H9 (cell line): ENCODE measurements at regions not wholly inside any gene's neighbourhood (a gene's known extent, or its start where the extent isn't known, plus 50 kb on each side); places are given as distances from the start of the nearest gene placed in this dataset.

Experiments
- DNase-seq: peaks from one replicate; pipeline ENCODE4 v3.0.0-alpha.2; 2017
- H2AFZ ChIP-seq: one replicate; pipeline ENCODE4 v1.6.1; 2013; ENCODE audit warnings: mild to moderate bottlenecking, low read length, control low read depth, moderate library complexity
- H2AK5ac ChIP-seq: 2 replicates; pipeline ENCODE4 v1.6.1; 2013; ENCODE audit warnings: low read length, control low read depth, mixed read lengths; ENCODE audit not compliant: insufficient read length
- H2BK120ac ChIP-seq: one replicate; pipeline ENCODE4 v1.6.1; 2013; ENCODE audit warnings: low read depth, mild to moderate bottlenecking, low read length, control low read depth, inconsistent platforms; ENCODE audit not compliant: poor library complexity, severe bottlenecking
- H2BK12ac ChIP-seq: 2 replicates; pipeline ENCODE4 v1.6.1; 2013; ENCODE audit warnings: low read length, control low read depth, mixed read lengths, low read depth; ENCODE audit not compliant: insufficient read length
- H2BK15ac ChIP-seq: 2 replicates; pipeline ENCODE4 v1.6.1; 2013; ENCODE audit warnings: low read depth, low read length, control low read depth
- H2BK20ac ChIP-seq: one replicate; pipeline ENCODE4 v1.6.1; 2013; ENCODE audit warnings: low read depth, mild to moderate bottlenecking, low read length, control low read depth, inconsistent platforms; ENCODE audit not compliant: poor library complexity, severe bottlenecking
- H2BK5ac ChIP-seq: 2 replicates; pipeline ENCODE4 v1.6.1; 2013; ENCODE audit warnings: low read length, control low read depth, mixed read lengths; ENCODE audit not compliant: insufficient read length
- H3K14ac ChIP-seq: 2 replicates; pipeline ENCODE4 v1.6.1; 2013; ENCODE audit warnings: low read length, control low read depth; ENCODE audit not compliant: insufficient read depth
- H3K18ac ChIP-seq: 2 replicates; pipeline ENCODE4 v1.6.1; 2013; ENCODE audit warnings: low read depth, mild to moderate bottlenecking, mixed read lengths, low read length, control low read depth; ENCODE audit not compliant: insufficient read length
- H3K23ac ChIP-seq: 2 replicates; pipeline ENCODE4 v1.6.1; 2013; ENCODE audit warnings: low read length, control low read depth, mixed read lengths, low read depth; ENCODE audit not compliant: insufficient read length
- H3K23me2 ChIP-seq: 2 replicates; pipeline ENCODE4 v1.6.1; 2013; ENCODE audit warnings: low read depth, mild to moderate bottlenecking, mixed read lengths, low read length, control low read depth; ENCODE audit not compliant: insufficient read length, poor library complexity, severe bottlenecking
- H3K27ac ChIP-seq: 2 replicates; pipeline ENCODE4 v1.5.1; 2013; ENCODE audit warnings: low read length, control low read depth, mixed read lengths, low read depth; ENCODE audit not compliant: insufficient read length
- H3K27me3 ChIP-seq: 2 replicates; pipeline ENCODE4 v1.6.1; 2013; ENCODE audit warnings: low read length, control low read depth, inconsistent platforms; ENCODE audit not compliant: insufficient read depth
- H3K4ac ChIP-seq: 2 replicates; pipeline ENCODE4 v1.6.1; 2013; ENCODE audit warnings: low read depth, mild to moderate bottlenecking, control low read depth, inconsistent platforms, low read length, moderate library complexity
- H3K4me1 ChIP-seq: 2 replicates; pipeline ENCODE4 v1.6.1; 2013; ENCODE audit warnings: low read length, control low read depth, inconsistent platforms; ENCODE audit not compliant: insufficient read depth
- H3K4me2 ChIP-seq: 2 replicates; pipeline ENCODE4 v1.6.1; 2013; ENCODE audit warnings: low read length, control low read depth, mixed read lengths; ENCODE audit not compliant: insufficient read length, insufficient read depth
- H3K56ac ChIP-seq: 2 replicates; pipeline ENCODE4 v1.6.1; 2013; ENCODE audit warnings: low read depth, mild to moderate bottlenecking, mixed read lengths, low read length, control low read depth; ENCODE audit not compliant: insufficient read length
- H3K79me1 ChIP-seq: 2 replicates; pipeline ENCODE4 v1.6.1; 2013; ENCODE audit warnings: low read depth, mild to moderate bottlenecking, moderate library complexity, low read length, control low read depth, inconsistent platforms; ENCODE audit not compliant: insufficient read depth, poor library complexity, severe bottlenecking
- H3K79me2 ChIP-seq: 2 replicates; pipeline ENCODE4 v1.6.1; 2013; ENCODE audit warnings: low read length, control low read depth, inconsistent platforms; ENCODE audit not compliant: insufficient read depth
- H3K9ac ChIP-seq: 2 replicates; pipeline ENCODE4 v1.6.1; 2013; ENCODE audit warnings: low read length, control low read depth, mixed read lengths; ENCODE audit not compliant: insufficient read length; ENCODE audit errors: extremely low read depth
- H3K9me3 ChIP-seq: one replicate; pipeline ENCODE4 v1.6.1; 2013; ENCODE audit warnings: low read depth, low read length, inconsistent platforms; ENCODE audit not compliant: control insufficient read depth
- H3T11ph ChIP-seq: one replicate; pipeline ENCODE4 v1.6.1; 2013; ENCODE audit warnings: mild to moderate bottlenecking, low read length, control low read depth, inconsistent platforms
- H4K20me1 ChIP-seq: one replicate; pipeline ENCODE4 v1.6.1; 2013; ENCODE audit not compliant: control insufficient read depth, insufficient read length, insufficient read depth
- H4K5ac ChIP-seq: 2 replicates; pipeline ENCODE4 v1.6.1; 2013; ENCODE audit warnings: low read depth, mild to moderate bottlenecking, mixed read lengths, low read length, control low read depth; ENCODE audit not compliant: insufficient read length
- H4K8ac ChIP-seq: replicated peaks from 2 replicates; pipeline ENCODE4 v1.6.1; 2013; ENCODE audit warnings: low read length, control low read depth, mixed read lengths, low read depth; ENCODE audit not compliant: insufficient read length
- H4K91ac ChIP-seq: 2 replicates; pipeline ENCODE4 v1.6.1; 2013; ENCODE audit warnings: low read depth, mild to moderate bottlenecking, moderate library complexity, mixed read lengths, low read length, control low read depth; ENCODE audit not compliant: insufficient read length
- H3K27ac Mint-ChIP-seq, 3 experiments: 2 replicates in 2 of 3; 3 replicates in 1 of 3; pipeline ENCODE4 v1.8.0; 2020 to 2021; ENCODE audit warnings: mixed read lengths in 3 of 3, mild to moderate bottlenecking in 1 of 3, moderate library complexity in 1 of 3
- H3K27me3 Mint-ChIP-seq: 2 replicates; pipeline ENCODE4 v1.8.0; 2021; ENCODE audit warnings: low read depth, mild to moderate bottlenecking, moderate library complexity, mixed read lengths
- H3K36me3 Mint-ChIP-seq, 3 experiments: 2 replicates in 2 of 3; 3 replicates in 1 of 3; pipeline ENCODE4 v1.8.0; 2020 to 2021; ENCODE audit warnings: low read depth in 3 of 3, mixed read lengths in 3 of 3; ENCODE audit not compliant: insufficient read depth in 1 of 3
- H3K4me1 Mint-ChIP-seq, 2 experiments: 2 replicates each; pipeline ENCODE4 v1.8.0; 2020; ENCODE audit warnings: mixed read lengths in 2 of 2
- H3K4me3 Mint-ChIP-seq, 2 experiments: 2 replicates in 1 of 2; 3 replicates in 1 of 2; pipeline ENCODE4 v1.8.0; 2020 to 2021; ENCODE audit warnings: mild to moderate bottlenecking in 2 of 2, mixed read lengths in 2 of 2, moderate library complexity in 1 of 2
- H3K9me3 Mint-ChIP-seq, 2 experiments: 2 replicates in 1 of 2; 3 replicates in 1 of 2; pipeline ENCODE4 v1.8.0; 2020; ENCODE audit warnings: mild to moderate bottlenecking in 2 of 2, mixed read lengths in 2 of 2, moderate library complexity in 1 of 2
- WGBS: extraction: QIAGEN DNeasy Blood & Tissue Kit; methylation state at CpG from one replicate; pipeline ENCODE4 v1.1.7; 2013; ENCODE audit warnings: missing lambda C conversion rate, low lambda C conversion rate, mixed read lengths; ENCODE audit not compliant: insufficient read length; ENCODE audit errors: extremely low coverage; 5-methylcytosine and 5-hydroxymethylcytosine counted together
- TF ChIP-seq, protein P1 (sequence below): fragments of 200-600 bp; sonication (generic); conservative IDR thresholded peaks from 3 replicates; pipeline ENCODE4 v1.8.0; 2021; ENCODE audit warnings: antibody characterized with exemption, mild to moderate bottlenecking

DNA sequence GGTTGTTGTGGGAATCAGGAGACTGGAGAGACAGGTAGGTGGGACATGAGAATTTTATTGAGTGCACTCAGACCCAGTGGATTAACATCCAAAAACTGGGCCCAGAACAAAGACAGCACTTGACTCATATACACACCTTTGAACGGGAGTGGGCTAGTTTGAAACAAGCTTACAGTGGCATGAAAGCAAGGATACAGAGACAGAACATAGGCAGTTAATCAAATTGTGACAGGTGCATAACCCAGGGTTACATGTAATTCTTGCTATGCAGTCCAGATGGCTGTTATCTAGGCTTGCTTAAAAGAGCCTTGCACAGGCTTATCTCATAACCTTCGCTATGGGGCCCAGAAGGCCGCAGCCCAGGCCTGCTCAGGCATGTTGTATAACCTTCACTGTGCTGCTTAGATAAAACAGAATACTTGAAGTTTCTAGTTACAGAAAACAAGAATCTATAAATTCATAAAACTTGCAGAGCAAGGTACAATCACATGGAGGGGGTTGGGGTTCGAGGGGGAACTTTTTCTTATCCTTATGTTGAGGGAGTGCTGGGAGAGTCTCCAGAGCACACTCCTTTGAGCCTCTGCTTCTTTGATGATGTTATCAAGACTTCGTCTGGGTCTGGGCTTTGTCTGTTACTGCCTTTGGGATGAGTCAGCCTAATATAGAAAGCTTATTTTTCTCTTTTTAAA, 81.7 kb downstream of the TNFAIP2 start:
- H3K9me3 ChIP-seq: peaks cover 43% of the 10 kb centered on the region
- no peak overlapping the region for H2AFZ ChIP-seq
- peaks cover 41% of the 10 kb centered on the region in 2 experiments for H3K9me3 Mint-ChIP-seq
- no peaks in the 10 kb centered on the region for H3K4me1 ChIP-seq
- H3K27me3 Mint-ChIP-seq: peaks cover 59% of the 10 kb centered on the region
- no peaks in the 10 kb centered on the region for H4K20me1 ChIP-seq
- H3K18ac ChIP-seq: no peak overlapping the region
- H2AK5ac ChIP-seq: no peak overlapping the region
- no peak overlapping the region for H3K56ac ChIP-seq
- H2BK12ac ChIP-seq: no peak overlapping the region
- H2BK20ac ChIP-seq: no peak overlapping the region
- H3K79me1 ChIP-seq: no peaks in the 10 kb centered on the region
- H2BK5ac ChIP-seq: no peak overlapping the region
- TF ChIP-seq, protein P1, sequence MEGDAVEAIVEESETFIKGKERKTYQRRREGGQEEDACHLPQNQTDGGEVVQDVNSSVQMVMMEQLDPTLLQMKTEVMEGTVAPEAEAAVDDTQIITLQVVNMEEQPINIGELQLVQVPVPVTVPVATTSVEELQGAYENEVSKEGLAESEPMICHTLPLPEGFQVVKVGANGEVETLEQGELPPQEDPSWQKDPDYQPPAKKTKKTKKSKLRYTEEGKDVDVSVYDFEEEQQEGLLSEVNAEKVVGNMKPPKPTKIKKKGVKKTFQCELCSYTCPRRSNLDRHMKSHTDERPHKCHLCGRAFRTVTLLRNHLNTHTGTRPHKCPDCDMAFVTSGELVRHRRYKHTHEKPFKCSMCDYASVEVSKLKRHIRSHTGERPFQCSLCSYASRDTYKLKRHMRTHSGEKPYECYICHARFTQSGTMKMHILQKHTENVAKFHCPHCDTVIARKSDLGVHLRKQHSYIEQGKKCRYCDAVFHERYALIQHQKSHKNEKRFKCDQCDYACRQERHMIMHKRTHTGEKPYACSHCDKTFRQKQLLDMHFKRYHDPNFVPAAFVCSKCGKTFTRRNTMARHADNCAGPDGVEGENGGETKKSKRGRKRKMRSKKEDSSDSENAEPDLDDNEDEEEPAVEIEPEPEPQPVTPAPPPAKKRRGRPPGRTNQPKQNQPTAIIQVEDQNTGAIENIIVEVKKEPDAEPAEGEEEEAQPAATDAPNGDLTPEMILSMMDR: no peak
- no peak overlapping the region for H3K27ac Mint-ChIP-seq
- no peak for DNase-seq
- no peak overlapping the region for H3K9ac ChIP-seq
- H3T11ph ChIP-seq: no peak overlapping the region
- peaks cover 10 to 35% (median 21%) of the 10 kb centered on the region in 3 experiments; a peak in 6 of 7 replicates for H3K36me3 Mint-ChIP-seq
- H4K8ac ChIP-seq: no peak overlapping the region
- WGBS: no CpG with 5 or more reads among the region's 5 CpGs
- no peaks in the 10 kb centered on the region for H3K23me2 ChIP-seq
- H3K4me1 Mint-ChIP-seq: peaks cover 11% of the 10 kb centered on the region in 2 experiments
- H2BK120ac ChIP-seq: no peak overlapping the region
- H3K4ac ChIP-seq: no peak overlapping the region
- no peak overlapping the region for H3K27ac ChIP-seq
- H3K23ac ChIP-seq: no peak overlapping the region
- no peaks in the 10 kb centered on the region; the same call in 1 of the 2 replicates for H3K27me3 ChIP-seq
- no peak overlapping the region for H3K4me2 ChIP-seq
- no peak overlapping the region for H2BK15ac ChIP-seq
- H3K14ac ChIP-seq: no peak overlapping the region
- no peak overlapping the region for H4K91ac ChIP-seq
- no peak overlapping the region for H4K5ac ChIP-seq
- no peaks in the 10 kb centered on the region for H3K79me2 ChIP-seq
- no peak overlapping the region for H3K4me3 Mint-ChIP-seq
